Neural progenitor cell (in vitro differentiated cells): ENCODE measurements at regions not wholly inside any gene's neighbourhood (a gene's known extent, or its start where the extent isn't known, plus 50 kb on each side); places are given as distances from the start of the nearest gene placed in this dataset.

ENCODE experiments used
- DNase-seq: peaks from one replicate; pipeline ENCODE4 v3.0.0-alpha.2; 2016; ENCODE audit warnings: low spot score
- H2AFZ ChIP-seq: fragments of 200-600 bp; sonication (generic); replicated peaks from 2 replicates; pipeline ENCODE4 v1.6.1; 2016; ENCODE audit warnings: antibody characterized with exemption
- H3F3A ChIP-seq: fragments of 200-600 bp; sonication (generic); 2 replicates; pipeline ENCODE4 v1.6.1; 2016; ENCODE audit warnings: antibody characterized with exemption, low read depth
- H3K27ac ChIP-seq: fragments of 200-600 bp; sonication (generic); 2 replicates; pipeline ENCODE4 v1.5.1; 2016; ENCODE audit warnings: mild to moderate bottlenecking
- H3K27me3 ChIP-seq: fragments of 200-600 bp; sonication (generic); 2 replicates; pipeline ENCODE4 v1.6.1; 2016; ENCODE audit warnings: mild to moderate bottlenecking, moderate library complexity
- H3K36me3 ChIP-seq: fragments of 200-600 bp; sonication (generic); 2 replicates; pipeline ENCODE4 v1.5.1; 2016
- H3K4me1 ChIP-seq: fragments of 200-600 bp; sonication (generic); 2 replicates; pipeline ENCODE4 v1.6.1; 2016; ENCODE audit warnings: mixed run types
- H3K4me2 ChIP-seq: fragments of 200-600 bp; sonication (generic); 2 replicates; pipeline ENCODE4 v1.6.1; 2016
- H3K4me3 ChIP-seq: fragments of 200-600 bp; sonication (generic); 2 replicates; pipeline ENCODE4 v1.5.1; 2016
- H3K79me2 ChIP-seq: fragments of 200-600 bp; sonication (generic); 2 replicates; pipeline ENCODE4 v1.6.1; 2016; ENCODE audit warnings: low read depth
- H3K9ac ChIP-seq: fragments of 200-600 bp; sonication (generic); 2 replicates; pipeline ENCODE4 v1.6.1; 2016
- H3K9me3 ChIP-seq: fragments of 200-600 bp; sonication (generic); 2 replicates; pipeline ENCODE4 v1.5.1; 2016; ENCODE audit warnings: low read depth
- H4K20me1 ChIP-seq: fragments of 200-600 bp; sonication (generic); 2 replicates; pipeline ENCODE4 v1.6.1; 2016; ENCODE audit warnings: low read depth
- H3K27ac Mint-ChIP-seq: 3 replicates; pipeline ENCODE4 v1.8.0; 2021; ENCODE audit warnings: mixed read lengths
- H3K27me3 Mint-ChIP-seq: 2 replicates; pipeline ENCODE4 v1.8.0; 2022; ENCODE audit warnings: low read depth, mild to moderate bottlenecking, inconsistent platforms, moderate library complexity, mixed read lengths; ENCODE audit not compliant: insufficient read depth
- H3K36me3 Mint-ChIP-seq: 3 replicates; pipeline ENCODE4 v1.8.0; 2021; ENCODE audit warnings: mixed read lengths
- H3K4me1 Mint-ChIP-seq: 3 replicates; pipeline ENCODE4 v1.8.0; 2021; ENCODE audit warnings: mixed read lengths
- H3K4me3 Mint-ChIP-seq: 3 replicates; pipeline ENCODE4 v1.8.0; 2021; ENCODE audit warnings: mild to moderate bottlenecking, moderate library complexity, mixed read lengths
- H3K9me3 Mint-ChIP-seq: 3 replicates; pipeline ENCODE4 v1.8.0; 2020; ENCODE audit warnings: mixed read lengths
- CTCF ChIP-seq: fragments of 200-600 bp; sonication (generic); IDR thresholded peaks from 2 replicates; pipeline ENCODE4 v1.5.1; 2017; ENCODE audit warnings: antibody characterized with exemption, mild to moderate bottlenecking
- EZH2 ChIP-seq: fragments of 200-600 bp; sonication (generic); IDR thresholded peaks from 2 replicates; pipeline ENCODE4 v1.6.1; 2017; ENCODE audit warnings: antibody characterized with exemption, mild to moderate bottlenecking, moderate library complexity
- EZH2phosphoT487 ChIP-seq: fragments of 200-600 bp; sonication (generic); IDR thresholded peaks from 2 replicates; pipeline ENCODE4 v1.6.1; 2017; ENCODE audit warnings: antibody characterized with exemption

- no peaks in the 10 kb centered on the region for H3K27me3 ChIP-seq
- H3K9me3 Mint-ChIP-seq = no peaks in the 10 kb centered on the region
Measured at GRCh38 chr3:81953111-81953510, 191.7 kb upstream of the GBE1 start.

DNA sequence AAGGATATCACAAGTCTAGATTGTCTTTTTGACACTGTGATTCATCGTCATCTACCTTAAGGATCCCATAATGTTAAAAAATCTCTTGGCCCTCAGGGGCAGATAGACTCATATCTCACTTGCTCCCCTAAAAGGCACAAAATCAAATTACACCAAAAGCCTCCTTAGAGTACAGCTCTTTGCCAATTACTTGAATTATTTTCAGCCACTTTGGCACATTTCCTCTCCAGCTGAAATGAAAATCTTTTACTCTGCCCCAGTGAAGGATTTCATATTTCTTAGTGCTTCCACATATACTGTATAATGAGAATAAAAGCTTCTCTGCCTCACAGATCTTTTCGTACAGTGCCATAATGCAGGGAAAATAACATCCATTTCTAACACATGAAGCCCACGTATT is 190.7 kb upstream of the GBE1 start:
- Mint-ChIP-seq H3K4me3 (no peak overlapping the region), H3K27ac (no peak overlapping the region), H3K36me3 (no peaks in the 10 kb centered on the region), H3K4me1 (no peaks in the 10 kb centered on the region), H3K9me3 (no peaks in the 10 kb centered on the region), H3K27me3 (peaks cover 5% of the 10 kb centered on the region)
- Histone ChIP-seq H3K4me1 (no peaks in the 10 kb centered on the region), H3K9ac (no peak overlapping the region), H3F3A (no peaks in the 10 kb centered on the region), H3K4me2 (no peak overlapping the region), H3K9me3 (no peaks in the 10 kb centered on the region), H3K79me2 (no peaks in the 10 kb centered on the region), H3K27me3 (no peaks in the 10 kb centered on the region), H3K4me3 (no peak overlapping the region), H3K27ac (no peak overlapping the region), H2AFZ (peak overlapping the region; percentile 73), H4K20me1 (no peaks in the 10 kb centered on the region), H3K36me3 (no peaks in the 10 kb centered on the region)
- no peak for DNase-seq
- TF ChIP-seq EZH2phosphoT487 (no peak), CTCF (no peak), EZH2 (no peak)

More at GRCh38 chr3:81953111-81953510, 191.7 kb upstream of the GBE1 start:
- DNase-seq = no peak
- no peak overlapping the region for H3K27ac ChIP-seq
- no peak overlapping the region for H3K9ac ChIP-seq
- no peak overlapping the region for H3K4me3 Mint-ChIP-seq
- peak overlapping the region; percentile 73 for H2AFZ ChIP-seq
- TF ChIP-seq EZH2phosphoT487 (no peak), CTCF (no peak), EZH2 (no peak)
- no peak overlapping the region for H3K4me2 ChIP-seq
- no peaks in the 10 kb centered on the region for H3K4me1 Mint-ChIP-seq
- H3K9me3 ChIP-seq = no peaks in the 10 kb centered on the region
- no peaks in the 10 kb centered on the region for H3K36me3 Mint-ChIP-seq
- H3F3A ChIP-seq = no peaks in the 10 kb centered on the region
- H3K27ac Mint-ChIP-seq = no peak overlapping the region
- H3K79me2 ChIP-seq = no peaks in the 10 kb centered on the region
- no peaks in the 10 kb centered on the region for H4K20me1 ChIP-seq
- peaks cover 3% of the 10 kb centered on the region for H3K27me3 Mint-ChIP-seq
- no peaks in the 10 kb centered on the region for H3K36me3 ChIP-seq
- H3K4me3 ChIP-seq = no peak overlapping the region
- no peaks in the 10 kb centered on the region for H3K4me1 ChIP-seq

DNA sequence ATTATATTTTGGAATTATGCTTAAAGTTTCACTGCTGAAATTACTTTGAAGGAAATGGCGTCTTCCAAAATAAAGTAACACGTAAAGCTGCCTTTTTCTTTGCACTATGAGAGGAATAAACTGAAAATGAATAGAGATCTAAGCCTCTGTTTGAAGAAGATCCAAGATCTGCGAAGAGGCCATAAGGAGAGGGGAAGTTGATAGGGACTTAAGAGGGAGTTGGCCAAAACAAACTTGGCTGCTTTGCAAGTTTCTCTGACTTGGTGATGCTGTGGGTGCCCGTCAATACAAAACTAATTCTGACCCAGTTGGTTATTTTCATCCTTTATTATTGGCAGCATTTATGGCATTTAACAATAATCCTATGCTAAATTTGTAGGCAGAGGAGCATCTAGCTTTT is 190.2 kb upstream of the GBE1 start:
- no peaks in the 10 kb centered on the region for H3K4me1 ChIP-seq
- H3K4me2 ChIP-seq = no peak overlapping the region
- H3K9me3 Mint-ChIP-seq = no peaks in the 10 kb centered on the region
- H3K27me3 ChIP-seq = no peaks in the 10 kb centered on the region
- no peaks in the 10 kb centered on the region for H3K9me3 ChIP-seq
- H4K20me1 ChIP-seq = no peaks in the 10 kb centered on the region
- peaks cover 5% of the 10 kb centered on the region for H3K27me3 Mint-ChIP-seq
- no peaks in the 10 kb centered on the region for H3K79me2 ChIP-seq
- no peak overlapping the region for H3K9ac ChIP-seq
- no peak overlapping the region for H3K4me3 ChIP-seq
- H2AFZ ChIP-seq = peak overlapping the region; percentile 82
- H3K36me3 ChIP-seq = no peaks in the 10 kb centered on the region
- TF ChIP-seq CTCF (no peak), EZH2 (no peak), EZH2phosphoT487 (no peak)
- no peak for DNase-seq
- no peak overlapping the region for H3K27ac ChIP-seq
- no peaks in the 10 kb centered on the region for H3K36me3 Mint-ChIP-seq
- no peak overlapping the region for H3K4me3 Mint-ChIP-seq
- H3K4me1 Mint-ChIP-seq = no peaks in the 10 kb centered on the region
- H3K27ac Mint-ChIP-seq = no peak overlapping the region
- H3F3A ChIP-seq = no peaks in the 10 kb centered on the region

DNA sequence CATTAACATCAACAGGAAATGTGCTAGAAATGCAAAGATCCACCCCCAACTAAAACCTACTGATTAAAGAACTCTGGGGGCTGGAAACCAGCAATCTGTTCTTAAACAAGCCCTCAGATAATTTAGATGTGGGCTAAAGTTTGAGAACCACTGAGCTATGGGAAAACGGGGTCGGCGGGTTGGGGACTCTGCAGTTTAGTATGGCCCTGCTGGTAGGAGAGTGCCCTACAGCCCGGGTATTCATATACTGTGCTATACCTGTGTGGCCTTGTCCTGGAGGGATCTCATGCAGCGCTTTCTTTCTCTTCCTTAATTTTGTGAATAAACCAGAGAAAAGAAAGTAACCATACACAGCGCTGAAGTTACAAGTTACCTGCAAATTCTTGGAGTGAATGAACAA is 189.7 kb upstream of the GBE1 start:
- Histone ChIP-seq H3K79me2 (no peaks in the 10 kb centered on the region), H4K20me1 (no peaks in the 10 kb centered on the region), H3F3A (no peaks in the 10 kb centered on the region), H3K4me3 (no peak overlapping the region), H2AFZ (no peak overlapping the region), H3K4me2 (no peak overlapping the region), H3K9me3 (no peaks in the 10 kb centered on the region), H3K27ac (no peak overlapping the region), H3K27me3 (no peaks in the 10 kb centered on the region), H3K4me1 (no peaks in the 10 kb centered on the region), H3K9ac (no peak overlapping the region), H3K36me3 (no peaks in the 10 kb centered on the region)
- Mint-ChIP-seq H3K27ac (no peak overlapping the region), H3K4me3 (no peak overlapping the region), H3K36me3 (no peaks in the 10 kb centered on the region), H3K4me1 (no peaks in the 10 kb centered on the region), H3K27me3 (peaks cover 5% of the 10 kb centered on the region), H3K9me3 (no peaks in the 10 kb centered on the region)
- no peak for DNase-seq
- TF ChIP-seq CTCF = no peak
- TF ChIP-seq EZH2 = no peak
- TF ChIP-seq EZH2phosphoT487 = no peak
